Caco-2 (cell line): ENCODE measurements at regions not wholly inside any gene's neighbourhood (a gene's known extent, or its start where the extent isn't known, plus 50 kb on each side); places are given as distances from the start of the nearest gene placed in this dataset.

ENCODE experiments used
- BruUV-seq: library from RNA; stranded (reverse); fragments of 400-500 nt; replicated peaks from 2 replicates; lab custom pipeline; 2021; lab: Mats Ljungman, UMichigan
- CTCF ChIA-PET: fragments of 300-600 bp; sonication (Branson Sonifier 250); formaldehyde crosslinking; loops from one replicate; lab custom pipeline; 2022; ENCODE audit warnings: antibody characterized with exemption; lab: Charles Lee
- POLR2A ChIA-PET: fragments of 300-600 bp; sonication (Branson Sonifier 250); formaldehyde crosslinking; loops from one replicate; lab custom pipeline; 2022; ENCODE audit warnings: antibody characterized with exemption; lab: Charles Lee
- DNase-seq, 2 experiments: peaks; one replicate each; pipeline versions ENCODE4 v3.0.0 to v3.0.0-alpha.2; 2020 to 2022
- H3K27me3 ChIP-seq: replicated peaks from 2 replicates; pipeline ENCODE4 v1.6.0; 2011; ENCODE audit warnings: low read length; ENCODE audit not compliant: control insufficient read depth, insufficient read depth
- H3K36me3 ChIP-seq: 2 replicates; pipeline ENCODE4 v1.5.1; 2011; ENCODE audit warnings: low read length; ENCODE audit not compliant: control insufficient read depth, insufficient read depth
- H3K4me1 ChIP-seq: fragments of 250-450 bp; sonication (Bioruptor Pico); 2 replicates; pipeline ENCODE4 v1.5.1; 2020; ENCODE audit warnings: mild to moderate bottlenecking
- H3K4me3 ChIP-seq: 2 replicates; pipeline ENCODE4 v1.5.1; 2011; ENCODE audit warnings: low read depth, mild to moderate bottlenecking, control low read depth, low read length
- H3K9me3 ChIP-seq: fragments of 250-450 bp; sonication (Bioruptor Pico); 2 replicates; pipeline ENCODE4 v1.5.1; 2020; ENCODE audit warnings: mild to moderate bottlenecking, moderate library complexity
- H3K27ac Mint-ChIP-seq: one replicate; pipeline ENCODE4 v1.8.0; 2022; ENCODE audit warnings: mixed read lengths; ENCODE audit not compliant: unreplicated experiment
- H3K27me3 Mint-ChIP-seq: one replicate; pipeline ENCODE4 v1.8.0; 2022; ENCODE audit warnings: mixed read lengths; ENCODE audit not compliant: insufficient read depth, unreplicated experiment
- H3K36me3 Mint-ChIP-seq: one replicate; pipeline ENCODE4 v1.8.0; 2022; ENCODE audit warnings: mild to moderate bottlenecking, mixed read lengths; ENCODE audit not compliant: insufficient read depth, unreplicated experiment
- H3K4me1 Mint-ChIP-seq: one replicate; pipeline ENCODE4 v1.8.0; 2022; ENCODE audit warnings: low read depth, mixed read lengths; ENCODE audit not compliant: unreplicated experiment
- H3K4me3 Mint-ChIP-seq: one replicate; pipeline ENCODE4 v1.8.0; 2022; ENCODE audit warnings: mild to moderate bottlenecking, moderate library complexity, mixed read lengths; ENCODE audit not compliant: unreplicated experiment
- H3K9me3 Mint-ChIP-seq: one replicate; pipeline ENCODE4 v1.8.0; 2022; ENCODE audit warnings: mixed read lengths; ENCODE audit not compliant: unreplicated experiment
- intact Hi-C: fragments of 100-400 bp; cut with micrococcal nuclease; formaldehyde crosslinking; loops from one replicate; pipeline ENCODE4 v1.10.0; 2022; ENCODE audit not compliant: unreplicated experiment
- TF ChIP-seq, protein P1 (sequence below), 2 experiments: fragments of 200-600 bp in 1 of 2; IDR thresholded peaks; 1 replicate in 1 of 2; 2 replicates in 1 of 2; pipeline versions ENCODE4 v1.5.1 to v1.8.0; 2011 to 2022; ENCODE audit warnings: antibody characterized with exemption in 1 of 2, control low read depth in 1 of 2, inconsistent platforms in 1 of 2, low read depth in 1 of 2, low read length in 1 of 2, mild to moderate bottlenecking in 1 of 2, moderate library complexity in 1 of 2; ENCODE audit not compliant: insufficient read depth in 1 of 2, severe bottlenecking in 1 of 2, unreplicated experiment in 1 of 2

DNA sequence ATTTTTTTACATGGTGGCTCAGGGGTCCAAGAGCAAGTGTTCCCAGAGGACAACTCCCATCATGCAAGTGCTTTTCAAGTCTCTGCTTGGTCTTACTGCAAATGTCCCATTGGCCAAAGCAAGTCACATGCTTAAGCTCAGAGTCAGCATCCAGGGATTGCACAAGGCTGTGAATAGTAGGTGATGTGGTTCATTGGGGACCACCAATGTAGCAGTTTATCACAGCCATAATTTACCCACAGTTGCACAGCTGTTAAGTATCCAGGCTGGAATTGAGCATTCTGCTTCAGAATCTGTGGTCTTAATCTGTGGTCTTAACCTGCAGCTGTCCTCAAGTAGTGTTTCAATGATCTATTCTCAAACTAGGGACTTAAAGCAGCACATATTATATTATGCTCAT is 71.4 kb upstream of the PLCL2 start:
- no peak overlapping the region for H3K4me3 Mint-ChIP-seq

DNA sequence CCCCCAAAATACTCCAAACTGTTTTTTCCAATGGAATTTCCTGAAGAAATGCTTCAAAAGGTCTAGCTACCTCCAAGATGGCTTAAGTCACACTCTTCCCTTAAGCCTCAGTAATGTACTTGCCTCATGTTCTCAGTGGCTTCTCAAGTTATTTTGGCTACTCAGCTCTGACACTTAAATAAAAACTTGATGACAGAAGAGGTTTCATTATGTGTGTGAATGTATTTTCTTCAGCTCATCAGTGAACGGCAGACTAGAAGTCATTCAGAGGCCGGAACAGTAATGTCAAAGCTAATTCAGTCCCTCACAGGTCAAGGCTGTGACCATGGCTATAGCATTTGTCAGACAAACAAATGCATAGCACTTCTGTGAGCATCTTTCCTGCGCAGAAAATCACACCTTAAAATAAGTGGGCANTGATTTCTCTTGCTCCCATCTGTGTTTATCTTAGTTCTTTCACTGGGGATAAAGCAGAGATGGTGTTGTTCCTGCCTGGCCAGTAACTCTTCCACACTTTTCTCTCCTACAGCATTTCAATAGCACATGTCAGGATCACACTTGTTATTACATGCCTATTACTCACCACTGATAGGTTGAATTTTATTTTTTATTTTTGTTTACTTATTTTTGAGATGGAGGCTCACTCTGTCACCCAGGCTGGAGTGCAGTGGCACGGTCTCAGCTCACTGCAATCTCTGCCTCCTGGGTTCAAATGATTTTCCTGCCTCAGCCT is 68.5 kb upstream of the PLCL2 start:
- TF ChIP-seq, protein P1, sequence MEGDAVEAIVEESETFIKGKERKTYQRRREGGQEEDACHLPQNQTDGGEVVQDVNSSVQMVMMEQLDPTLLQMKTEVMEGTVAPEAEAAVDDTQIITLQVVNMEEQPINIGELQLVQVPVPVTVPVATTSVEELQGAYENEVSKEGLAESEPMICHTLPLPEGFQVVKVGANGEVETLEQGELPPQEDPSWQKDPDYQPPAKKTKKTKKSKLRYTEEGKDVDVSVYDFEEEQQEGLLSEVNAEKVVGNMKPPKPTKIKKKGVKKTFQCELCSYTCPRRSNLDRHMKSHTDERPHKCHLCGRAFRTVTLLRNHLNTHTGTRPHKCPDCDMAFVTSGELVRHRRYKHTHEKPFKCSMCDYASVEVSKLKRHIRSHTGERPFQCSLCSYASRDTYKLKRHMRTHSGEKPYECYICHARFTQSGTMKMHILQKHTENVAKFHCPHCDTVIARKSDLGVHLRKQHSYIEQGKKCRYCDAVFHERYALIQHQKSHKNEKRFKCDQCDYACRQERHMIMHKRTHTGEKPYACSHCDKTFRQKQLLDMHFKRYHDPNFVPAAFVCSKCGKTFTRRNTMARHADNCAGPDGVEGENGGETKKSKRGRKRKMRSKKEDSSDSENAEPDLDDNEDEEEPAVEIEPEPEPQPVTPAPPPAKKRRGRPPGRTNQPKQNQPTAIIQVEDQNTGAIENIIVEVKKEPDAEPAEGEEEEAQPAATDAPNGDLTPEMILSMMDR (IDR thresholded peaks at IDR 0.05; ENCODE audit: insufficient read depth in 1 of 2, low read depth in 1 of 2, low read length in 1 of 2, severe bottlenecking in 1 of 2, unreplicated experiment in 1 of 2) = no peak
- H3K36me3 Mint-ChIP-seq = no peaks in the 10 kb centered on the region
- Histone ChIP-seq H3K27me3 (no peaks in the 10 kb centered on the region), H3K4me1 (no peaks in the 10 kb centered on the region), H3K36me3 (no peaks in the 10 kb centered on the region), H3K4me3 (no peak overlapping the region), H3K9me3 (no peaks in the 10 kb centered on the region)
- no peaks in the 10 kb centered on the region for H3K4me1 Mint-ChIP-seq
- intact Hi-C loops = no loop called here
- ChIA-PET POLR2A (no interaction called here), CTCF (no interaction called here)
- no peak overlapping the region for H3K4me3 Mint-ChIP-seq
- H3K27me3 Mint-ChIP-seq = no peaks in the 10 kb centered on the region
- DNase-seq = no peak
- H3K9me3 Mint-ChIP-seq = no peaks in the 10 kb centered on the region
- no TSS peak for BruUV-seq
- no peak overlapping the region for H3K27ac Mint-ChIP-seq

More for the DNA sequence above, 71.4 kb upstream of the PLCL2 start:
- TF ChIP-seq, protein P1 (IDR thresholded peaks at IDR 0.05; ENCODE audit: insufficient read depth in 1 of 2, low read depth in 1 of 2, low read length in 1 of 2, severe bottlenecking in 1 of 2, unreplicated experiment in 1 of 2) = no peak
- Mint-ChIP-seq H3K27ac (no peak overlapping the region), H3K27me3 (no peaks in the 10 kb centered on the region), H3K9me3 (no peaks in the 10 kb centered on the region), H3K36me3 (no peaks in the 10 kb centered on the region), H3K4me1 (no peaks in the 10 kb centered on the region)
- no peaks in the 10 kb centered on the region for H3K4me1 ChIP-seq
- no TSS peak for BruUV-seq
- ChIA-PET CTCF (no interaction called here), POLR2A (no interaction called here)
- H3K27me3 ChIP-seq = no peaks in the 10 kb centered on the region
- intact Hi-C loops = no loop called here
- no peak for DNase-seq
- no peaks in the 10 kb centered on the region for H3K36me3 ChIP-seq
- H3K4me3 ChIP-seq = no peak overlapping the region
- no peaks in the 10 kb centered on the region for H3K9me3 ChIP-seq

DNA sequence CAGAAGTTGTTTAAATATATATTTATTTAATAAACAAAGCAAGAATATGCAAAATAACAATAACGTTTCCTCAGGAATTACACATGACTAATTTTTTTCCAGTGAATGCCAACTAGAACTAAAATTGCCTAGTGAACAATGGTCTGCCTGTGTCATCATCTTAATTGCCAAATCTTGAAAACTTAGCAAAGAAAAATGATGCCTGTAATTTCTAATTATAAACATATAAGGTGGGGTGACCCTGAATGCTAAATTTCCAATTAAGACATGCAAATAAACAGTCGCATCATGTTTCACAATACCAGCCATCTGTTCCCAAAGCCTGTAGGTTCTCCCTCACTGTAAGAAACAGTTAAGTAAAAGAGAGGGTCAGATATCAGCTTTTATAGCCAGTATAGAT is 67.6 kb upstream of the PLCL2 start:
- Histone ChIP-seq H3K27me3 (no peaks in the 10 kb centered on the region), H3K4me3 (no peak overlapping the region), H3K4me1 (no peaks in the 10 kb centered on the region), H3K9me3 (no peaks in the 10 kb centered on the region), H3K36me3 (no peaks in the 10 kb centered on the region)
- H3K9me3 Mint-ChIP-seq = no peaks in the 10 kb centered on the region
- no peak for DNase-seq
- H3K4me3 Mint-ChIP-seq = no peak overlapping the region
- no TSS peak for BruUV-seq
- intact Hi-C loops = no loop called here
- TF ChIP-seq, protein P1 (IDR thresholded peaks at IDR 0.05; ENCODE audit: insufficient read depth in 1 of 2, low read depth in 1 of 2, low read length in 1 of 2, severe bottlenecking in 1 of 2, unreplicated experiment in 1 of 2) = no peak
- peaks cover 4% of the 10 kb centered on the region for H3K27me3 Mint-ChIP-seq
- no peak overlapping the region for H3K27ac Mint-ChIP-seq
- H3K4me1 Mint-ChIP-seq = no peaks in the 10 kb centered on the region
- no peaks in the 10 kb centered on the region for H3K36me3 Mint-ChIP-seq
- POLR2A ChIA-PET = no interaction called here
- CTCF ChIA-PET = no interaction called here
